Psoas muscle (tissue), 7 donors: ENCODE measurements at regions not wholly inside any gene's neighbourhood (a gene's known extent, or its start where the extent isn't known, plus 50 kb on each side); places are given as distances from the start of the nearest gene placed in this dataset.

Source experiments
- ATAC-seq, 4 donors: fragments of 200-7000 bp; cut with Tn5 transposase; one replicate each; pipeline ENCODE4 v1.9.1; 2020; ENCODE audit warnings: moderate library complexity in 3 of 4, mild to moderate bottlenecking in 2 of 4
- DNase-seq, 2 donors: peaks; one replicate each; pipeline ENCODE4 v3.0.0-alpha.2; 2020
- H3K27ac ChIP-seq: fragments of 200-600 bp; one replicate; pipeline ENCODE4 v1.8.0; 2022
- H3K27me3 ChIP-seq, 3 donors: fragments of 200-600 bp in 1 of 3; one replicate each; pipeline versions ENCODE4 v1.6.1 to v1.8.0; 2013 to 2022; ENCODE audit warnings: low read length in 2 of 3, mild to moderate bottlenecking in 2 of 3, moderate library complexity in 1 of 3; ENCODE audit not compliant: insufficient read depth in 3 of 3
- H3K36me3 ChIP-seq, 2 donors: fragments of 200-600 bp in 1 of 2; one replicate each; pipeline versions ENCODE4 v1.6.1 to v1.8.0; 2013 to 2022; ENCODE audit warnings: low read depth in 1 of 2, mild to moderate bottlenecking in 1 of 2, moderate library complexity in 1 of 2; ENCODE audit not compliant: insufficient read depth in 1 of 2
- H3K4me1 ChIP-seq: fragments of 200-600 bp; one replicate; pipeline ENCODE4 v1.8.0; 2022
- H3K4me3 ChIP-seq: fragments of 200-600 bp; one replicate; pipeline ENCODE4 v1.8.0; 2022; ENCODE audit warnings: mild to moderate bottlenecking
- H3K9me3 ChIP-seq: fragments of 200-600 bp; one replicate; pipeline ENCODE4 v1.8.0; 2022
- WGBS, 3 donors: extraction: QIAGEN DNeasy Blood & Tissue Kit; methylation state at CpG; one replicate each; pipeline versions ENCODE4 v1.1.6 to v1.1.7; 2013; 5-methylcytosine and 5-hydroxymethylcytosine counted together
- intact Hi-C, 2 donors: fragments of 100-400 bp; cut with DNase I; formaldehyde crosslinking; loops; one replicate each; pipeline versions ENCODE4 v1.11.0 to v1.14.2; 2022
- TF ChIP-seq, protein P1 (sequence below): fragments of 200-600 bp; IDR thresholded peaks from one replicate; pipeline ENCODE4 v1.8.0; 2022; ENCODE audit warnings: antibody characterized with exemption
- donor health status: healthy with polysubstance abuse.
- donor health status: DM: no; HTN: no; CAD: no; lungs with moderate emphysema.
- donor health status: Bipolar disorder and iron deficiency.
- donor health status: healthy.
- donor health status: DM: yes; HTN: yes; CAD: no.
- donor health status: DM: no; HTN: no; CAD: no.
- donor health status: DM: yes; HTN: yes; CAD: no.

- DNase-seq, result no peak
- Histone ChIP-seq H3K4me1 (no peaks in the 10 kb centered on the region), H3K27me3 (no peaks in the 10 kb centered on the region), H3K4me3 (no peak overlapping the region), H3K27ac (no peak overlapping the region), H3K9me3 (peaks cover 5% of the 10 kb centered on the region), H3K36me3 (no peaks in the 10 kb centered on the region)
- 69 to 81% (median 77%) methylated on average over 2 of the region's 2 CpGs for WGBS, 3 donors
- TF ChIP-seq, protein P1, sequence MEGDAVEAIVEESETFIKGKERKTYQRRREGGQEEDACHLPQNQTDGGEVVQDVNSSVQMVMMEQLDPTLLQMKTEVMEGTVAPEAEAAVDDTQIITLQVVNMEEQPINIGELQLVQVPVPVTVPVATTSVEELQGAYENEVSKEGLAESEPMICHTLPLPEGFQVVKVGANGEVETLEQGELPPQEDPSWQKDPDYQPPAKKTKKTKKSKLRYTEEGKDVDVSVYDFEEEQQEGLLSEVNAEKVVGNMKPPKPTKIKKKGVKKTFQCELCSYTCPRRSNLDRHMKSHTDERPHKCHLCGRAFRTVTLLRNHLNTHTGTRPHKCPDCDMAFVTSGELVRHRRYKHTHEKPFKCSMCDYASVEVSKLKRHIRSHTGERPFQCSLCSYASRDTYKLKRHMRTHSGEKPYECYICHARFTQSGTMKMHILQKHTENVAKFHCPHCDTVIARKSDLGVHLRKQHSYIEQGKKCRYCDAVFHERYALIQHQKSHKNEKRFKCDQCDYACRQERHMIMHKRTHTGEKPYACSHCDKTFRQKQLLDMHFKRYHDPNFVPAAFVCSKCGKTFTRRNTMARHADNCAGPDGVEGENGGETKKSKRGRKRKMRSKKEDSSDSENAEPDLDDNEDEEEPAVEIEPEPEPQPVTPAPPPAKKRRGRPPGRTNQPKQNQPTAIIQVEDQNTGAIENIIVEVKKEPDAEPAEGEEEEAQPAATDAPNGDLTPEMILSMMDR, result no peak
- intact Hi-C loops, result no loop called here
- no peak for ATAC-seq
These were observed 362.5 kb upstream of the ZNF717 start for GRCh38 chr3:76147846-76148245.

- Histone ChIP-seq H3K36me3 (no peaks in the 10 kb centered on the region), H3K4me3 (no peak overlapping the region), H3K27me3 (no peaks in the 10 kb centered on the region), H3K27ac (no peak overlapping the region), H3K9me3 (peaks cover 5% of the 10 kb centered on the region), H3K4me1 (no peaks in the 10 kb centered on the region)
- DNase-seq (no peak), ATAC-seq (no peak)
- intact Hi-C loops, result no loop called here
- 85 to 92% (median 91%) methylated on average over 1 of the region's 1 CpG for WGBS, 3 donors
- TF ChIP-seq, protein P1, result no peak
These were observed 366.7 kb upstream of the ZNF717 start for GRCh38 chr3:76152028-76152427.

GRCh38 chr3:76161856-76162255 is 376.5 kb upstream of the ZNF717 start:
- TF ChIP-seq, protein P1, result no peak
- H3K4me3 ChIP-seq, result no peak overlapping the region
- H3K36me3 ChIP-seq, result no peaks in the 10 kb centered on the region
- H3K27ac ChIP-seq, result no peak overlapping the region
- intact Hi-C loops, result no loop called here
- H3K4me1 ChIP-seq, result no peaks in the 10 kb centered on the region
- DNase-seq (no peak), ATAC-seq (no peak)
- H3K9me3 ChIP-seq, result no peaks in the 10 kb centered on the region
- no peaks in the 10 kb centered on the region for H3K27me3 ChIP-seq

- no peak overlapping the region for H3K4me3 ChIP-seq
- 64 to 98% (median 75%) methylated on average over 3 of the region's 3 CpGs for WGBS, 3 donors
- no peak for DNase-seq
- no peaks in the 10 kb centered on the region for H3K9me3 ChIP-seq
- TF ChIP-seq, protein P1, result no peak
- no peaks in the 10 kb centered on the region for H3K36me3 ChIP-seq
- H3K27ac ChIP-seq, result no peak overlapping the region
- intact Hi-C loops, result no loop called here
- H3K27me3 ChIP-seq, result no peaks in the 10 kb centered on the region
- ATAC-seq, result no peak
- no peaks in the 10 kb centered on the region for H3K4me1 ChIP-seq
These were observed 386.3 kb upstream of the ZNF717 start for GRCh38 chr3:76171647-76172046.

GRCh38 chr3:76177610-76178009 is 392.3 kb upstream of the ZNF717 start:
- TF ChIP-seq, protein P1, result no peak
- no peak for ATAC-seq
- Histone ChIP-seq H3K4me1 (no peaks in the 10 kb centered on the region), H3K27ac (no peak overlapping the region), H3K9me3 (no peaks in the 10 kb centered on the region), H3K4me3 (no peak overlapping the region), H3K36me3 (no peaks in the 10 kb centered on the region), H3K27me3 (no peaks in the 10 kb centered on the region)
- 67 to 70% (median 70%) methylated on average over 4 of the region's 4 CpGs for WGBS, 3 donors
- intact Hi-C loops, result no loop called here
- no peak for DNase-seq
